Fibroblast of mammary gland (primary cell): ENCODE measurements at regions not wholly inside any gene's neighbourhood (a gene's known extent, or its start where the extent isn't known, plus 50 kb on each side); places are given as distances from the start of the nearest gene placed in this dataset.

Experiments used
- DNase-seq: peaks from one replicate; pipeline ENCODE4 v3.0.0-alpha.2; 2010; ENCODE audit warnings: low read depth
- H3K4me3 ChIP-seq: 2 replicates; pipeline ENCODE4 v1.5.1; 2011; ENCODE audit warnings: low read depth, mild to moderate bottlenecking, low read length, moderate library complexity; ENCODE audit not compliant: control insufficient read depth
- TF ChIP-seq, protein P1 (sequence below): conservative IDR thresholded peaks from 2 replicates; pipeline ENCODE4 v1.5.1; 2011; ENCODE audit warnings: low read depth, low read length, inconsistent platforms; ENCODE audit not compliant: control insufficient read depth, insufficient read depth

DNA sequence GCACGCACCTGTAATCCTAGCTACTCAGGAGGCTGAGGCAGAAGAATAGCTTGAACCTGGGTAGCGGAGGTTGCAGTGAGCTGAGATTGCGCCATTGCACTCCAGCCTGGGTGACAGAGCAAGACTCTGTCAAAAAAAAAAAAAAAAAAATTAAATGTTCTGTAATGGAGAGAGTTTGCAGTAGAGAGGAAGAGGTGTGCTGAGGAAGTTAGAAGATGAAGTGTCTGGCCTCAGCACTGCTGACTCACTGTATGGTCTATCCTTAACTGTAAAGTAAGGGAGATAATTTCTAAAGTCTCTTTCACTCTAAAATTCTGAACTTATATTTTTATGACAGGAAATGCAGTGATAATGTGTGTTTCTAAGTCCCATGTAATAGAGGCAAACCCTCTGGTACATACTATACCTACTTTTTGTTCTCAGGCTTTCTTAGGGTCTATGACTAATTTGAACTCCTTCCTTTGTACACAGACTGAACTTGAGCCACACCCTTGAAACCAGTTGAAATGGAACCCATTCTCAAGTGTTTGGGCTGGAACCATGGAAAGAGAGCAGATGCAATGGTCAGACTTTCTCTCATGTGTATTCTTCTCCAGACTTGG, 278.1 kb upstream of the FAR2 start:
- DNase-seq, result peak; percentile 41
- H3K4me3 ChIP-seq, result no peak overlapping the region
- TF ChIP-seq, protein P1, sequence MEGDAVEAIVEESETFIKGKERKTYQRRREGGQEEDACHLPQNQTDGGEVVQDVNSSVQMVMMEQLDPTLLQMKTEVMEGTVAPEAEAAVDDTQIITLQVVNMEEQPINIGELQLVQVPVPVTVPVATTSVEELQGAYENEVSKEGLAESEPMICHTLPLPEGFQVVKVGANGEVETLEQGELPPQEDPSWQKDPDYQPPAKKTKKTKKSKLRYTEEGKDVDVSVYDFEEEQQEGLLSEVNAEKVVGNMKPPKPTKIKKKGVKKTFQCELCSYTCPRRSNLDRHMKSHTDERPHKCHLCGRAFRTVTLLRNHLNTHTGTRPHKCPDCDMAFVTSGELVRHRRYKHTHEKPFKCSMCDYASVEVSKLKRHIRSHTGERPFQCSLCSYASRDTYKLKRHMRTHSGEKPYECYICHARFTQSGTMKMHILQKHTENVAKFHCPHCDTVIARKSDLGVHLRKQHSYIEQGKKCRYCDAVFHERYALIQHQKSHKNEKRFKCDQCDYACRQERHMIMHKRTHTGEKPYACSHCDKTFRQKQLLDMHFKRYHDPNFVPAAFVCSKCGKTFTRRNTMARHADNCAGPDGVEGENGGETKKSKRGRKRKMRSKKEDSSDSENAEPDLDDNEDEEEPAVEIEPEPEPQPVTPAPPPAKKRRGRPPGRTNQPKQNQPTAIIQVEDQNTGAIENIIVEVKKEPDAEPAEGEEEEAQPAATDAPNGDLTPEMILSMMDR, result no peak

DNA sequence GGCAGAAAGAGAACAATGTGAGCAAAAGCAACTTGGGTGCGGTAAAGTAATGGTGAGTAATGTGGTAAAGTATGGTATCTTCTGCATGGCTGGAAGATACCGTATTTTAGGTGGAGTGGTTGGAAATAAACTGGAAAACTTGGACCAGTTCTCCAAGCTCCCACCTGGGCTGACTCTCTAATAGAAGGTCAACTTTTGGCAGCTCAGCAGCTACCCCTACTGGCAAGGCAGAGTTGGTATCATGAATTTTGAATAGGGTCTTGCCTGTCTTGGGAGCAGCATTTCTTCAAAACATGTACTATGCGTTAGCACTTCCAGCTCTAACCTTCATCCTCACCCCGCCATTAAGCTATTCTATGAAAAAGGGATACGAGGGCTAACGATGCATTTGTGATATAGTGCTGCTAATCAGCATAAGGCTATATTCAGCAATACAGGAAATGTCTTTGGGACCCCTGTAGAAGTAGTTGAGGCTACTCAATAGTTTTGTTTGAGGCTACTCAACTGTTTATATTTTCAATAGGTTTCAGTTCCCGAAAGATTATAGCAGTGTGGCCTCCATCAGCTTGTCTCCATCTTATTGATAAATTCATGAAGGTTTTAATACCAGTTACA, 276.3 kb upstream of the FAR2 start:
- DNase-seq, result peak; percentile 75
- no peak overlapping the region for H3K4me3 ChIP-seq
- TF ChIP-seq, protein P1, result peak; percentile 93

DNA sequence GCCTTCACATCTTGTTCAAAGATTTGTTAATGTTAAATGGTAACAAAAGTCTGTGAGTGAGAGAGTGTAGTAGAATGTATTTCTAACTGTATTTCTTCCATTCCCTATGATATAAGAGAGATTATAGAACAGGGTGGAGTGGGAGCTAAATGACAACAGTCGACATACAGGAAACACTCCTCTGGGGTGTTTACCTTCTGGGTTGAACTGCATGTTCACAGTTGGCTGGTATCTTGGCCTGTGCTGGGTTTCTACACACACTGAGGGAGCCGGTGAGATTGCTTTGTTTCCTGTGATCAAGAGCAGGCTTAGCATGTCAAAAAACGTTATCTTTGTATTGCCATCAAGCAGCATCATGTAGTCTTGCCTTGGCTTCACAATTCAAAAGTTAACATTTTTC, 274.3 kb upstream of the FAR2 start:
- H3K4me3 ChIP-seq, result no peak overlapping the region
- DNase-seq, result no peak

DNA sequence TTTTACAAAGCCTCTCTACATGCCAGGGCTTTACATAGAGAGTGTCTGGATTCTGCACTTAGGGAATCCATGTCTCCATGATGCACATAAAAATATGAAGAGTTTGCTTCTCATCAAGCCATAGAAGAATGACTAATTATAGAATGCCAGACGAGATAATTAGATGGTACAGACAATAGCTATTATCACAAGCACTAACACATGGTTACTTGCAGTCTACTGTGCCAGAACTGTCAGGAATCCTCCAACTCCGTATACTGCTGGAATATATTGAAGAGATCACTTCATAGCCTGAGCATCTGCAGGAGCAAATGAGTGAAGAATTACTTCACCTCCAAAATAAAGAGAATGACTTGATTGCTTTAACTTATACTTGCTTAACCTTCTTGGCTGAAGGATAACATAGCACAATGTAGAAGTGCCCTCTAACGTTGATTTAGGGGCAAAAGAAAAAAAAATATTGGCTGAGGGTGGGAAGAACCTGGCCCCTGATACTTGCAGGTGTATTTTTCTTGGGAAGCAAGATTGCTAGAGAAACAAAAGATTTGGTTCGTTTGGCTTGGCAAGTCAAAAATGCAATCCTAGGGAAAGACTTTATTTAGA, 272.8 kb upstream of the FAR2 start:
- TF ChIP-seq, protein P1, result no peak
- no peak overlapping the region for H3K4me3 ChIP-seq
- no peak for DNase-seq

More for the DNA sequence above, 274.3 kb upstream of the FAR2 start:
- TF ChIP-seq, protein P1, result no peak

DNA sequence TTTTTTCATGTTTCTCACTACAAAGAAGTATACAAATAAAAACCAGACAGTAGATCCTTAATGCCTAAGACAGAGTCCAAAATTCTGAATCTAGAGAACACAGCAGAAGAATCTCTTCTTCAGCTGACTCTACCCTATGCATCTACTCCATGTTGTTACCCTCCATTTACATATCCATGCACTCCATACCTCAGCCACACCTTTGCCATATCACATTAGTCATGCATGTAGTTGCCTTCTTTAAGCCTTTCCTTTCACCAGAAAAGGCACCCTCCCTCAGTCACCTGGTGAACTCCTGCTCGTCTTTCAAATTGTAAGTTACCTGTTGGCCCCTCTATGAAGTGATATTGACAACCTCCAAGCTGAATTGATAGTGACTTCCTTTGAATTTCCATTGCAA, 271.2 kb upstream of the FAR2 start:
- no peak for DNase-seq
- no peak overlapping the region for H3K4me3 ChIP-seq
- TF ChIP-seq, protein P1, result no peak

DNA sequence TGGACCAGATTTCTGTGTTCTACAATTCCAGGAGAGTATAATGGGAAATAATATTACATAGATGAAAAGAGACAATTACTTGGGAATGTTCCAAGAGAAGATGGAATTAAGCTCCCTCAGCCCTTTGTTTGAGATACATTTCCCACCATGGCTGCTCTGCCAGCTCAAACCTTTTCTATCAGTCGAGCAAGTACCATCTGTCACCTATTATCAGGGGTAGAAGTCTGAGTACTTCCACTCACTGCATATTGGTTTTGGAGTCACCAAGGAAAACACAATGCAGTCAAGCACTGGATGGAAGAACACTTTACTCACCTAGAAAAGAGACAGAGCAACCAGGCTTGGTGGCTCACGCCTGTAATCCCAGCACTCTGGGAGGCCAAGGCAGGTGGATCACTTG, 270.4 kb upstream of the FAR2 start:
- DNase-seq, result no peak
- TF ChIP-seq, protein P1, result no peak
- H3K4me3 ChIP-seq, result no peak overlapping the region
